ENCODE measurements at regions not wholly inside any gene's neighbourhood (a gene's known extent, or its start where the extent isn't known, plus 50 kb on each side); places are given as distances from the start of the nearest gene placed in this dataset.

GRCh38 chr1:229169399-229169798 lies 101.5 kb upstream of the RAB4A start (continued):
- TF ChIP-seq DZIP1 (CRISPR knock-in tag; IDR thresholded peaks at IDR 0.05) (no peak), TEAD3 (CRISPR knock-in tag; optimal IDR thresholded peaks at IDR 0.05; ENCODE audit: borderline replicate concordance) (no peak), MXD4 (CRISPR knock-in tag; IDR thresholded peaks at IDR 0.05) (no peak), PAX8 (CRISPR knock-in tag; IDR thresholded peaks at IDR 0.05; ENCODE audit: borderline replicate concordance) (no peak), U2AF2 (IDR thresholded peaks at IDR 0.05; ENCODE audit: low read depth, low read length) (no peak), SSRP1 (CRISPR knock-in tag; IDR thresholded peaks at IDR 0.05) (no peak), ZNF232 (CRISPR knock-in tag; IDR thresholded peaks at IDR 0.05; ENCODE audit: borderline replicate concordance) (no peak), ZC3H4 (CRISPR knock-in tag; IDR thresholded peaks at IDR 0.05; ENCODE audit: borderline replicate concordance) (no peak), ZNF547 (CRISPR knock-in tag; IDR thresholded peaks at IDR 0.05) (no peak), GPBP1L1 (CRISPR knock-in tag; IDR thresholded peaks at IDR 0.05) (no peak), CERS6 (CRISPR knock-in tag; IDR thresholded peaks at IDR 0.05) (no peak), TCF7 (IDR thresholded peaks at IDR 0.05; ENCODE audit: low read depth) (no peak), RFX5 (IDR thresholded peaks at IDR 0.05; ENCODE audit: low read depth, low read length) (no peak), ZNF841 (CRISPR knock-in tag; IDR thresholded peaks at IDR 0.05; ENCODE audit: borderline replicate concordance) (no peak), RBM39 (IDR thresholded peaks at IDR 0.05; ENCODE audit: low read depth, low read length, poor library complexity, severe bottlenecking) (no peak), ERF (CRISPR knock-in tag; IDR thresholded peaks at IDR 0.05) (no peak), PBX2 (CRISPR knock-in tag; IDR thresholded peaks at IDR 0.05) (0 out of 2 replicates have a peak, but pooled peaks have one; percentile 23), IRF1 (CRISPR knock-in tag; IDR thresholded peaks at IDR 0.05; ENCODE audit: low read depth) (no peak), DPF2 (CRISPR knock-in tag; IDR thresholded peaks at IDR 0.05; ENCODE audit: borderline replicate concordance, low read depth) (no peak), SPEN (CRISPR knock-in tag; IDR thresholded peaks at IDR 0.05; ENCODE audit: low read depth) (no peak)
- TF ChIP-seq, protein P1, sequence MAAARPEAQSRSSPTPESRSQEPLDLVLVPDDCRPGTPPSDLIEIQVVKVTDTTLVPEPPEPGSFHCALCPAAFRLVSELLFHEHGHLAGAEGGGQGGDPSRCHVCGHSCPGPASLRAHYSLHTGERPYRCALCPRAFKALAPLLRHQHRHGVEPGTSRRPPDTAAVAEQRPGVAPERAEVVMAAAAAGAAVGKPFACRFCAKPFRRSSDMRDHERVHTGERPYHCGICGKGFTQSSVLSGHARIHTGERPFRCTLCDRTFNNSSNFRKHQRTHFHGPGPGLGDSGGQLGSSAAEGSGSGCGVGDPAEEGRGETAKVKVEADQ (CRISPR knock-in tag; IDR thresholded peaks at IDR 0.05; ENCODE audit: borderline replicate concordance) = no peak
- TF ChIP-seq, protein P2, sequence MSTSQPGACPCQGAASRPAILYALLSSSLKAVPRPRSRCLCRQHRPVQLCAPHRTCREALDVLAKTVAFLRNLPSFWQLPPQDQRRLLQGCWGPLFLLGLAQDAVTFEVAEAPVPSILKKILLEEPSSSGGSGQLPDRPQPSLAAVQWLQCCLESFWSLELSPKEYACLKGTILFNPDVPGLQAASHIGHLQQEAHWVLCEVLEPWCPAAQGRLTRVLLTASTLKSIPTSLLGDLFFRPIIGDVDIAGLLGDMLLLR (CRISPR knock-in tag; IDR thresholded peaks at IDR 0.05) = no peak

Data from HepG2 (cell line).